Left ventricle myocardium inferior (tissue), 1 donor: ENCODE measurements at regions not wholly inside any gene's neighbourhood (a gene's known extent, or its start where the extent isn't known, plus 50 kb on each side); places are given as distances from the start of the nearest gene placed in this dataset.

ENCODE experiments used
- DNase-seq: peaks from one replicate; pipeline ENCODE4 v3.0.0-alpha.2; 2020
- H3K27ac ChIP-seq: fragments of 200-600 bp; replicated peaks from 2 replicates; pipeline ENCODE4 v1.8.0; 2021
- H3K27me3 ChIP-seq: fragments of 200-600 bp; 2 replicates; pipeline ENCODE4 v1.8.0; 2021; ENCODE audit warnings: low read depth
- H3K36me3 ChIP-seq: fragments of 200-600 bp; 2 replicates; pipeline ENCODE4 v1.8.0; 2021
- H3K4me1 ChIP-seq: fragments of 200-600 bp; 2 replicates; pipeline ENCODE4 v1.8.0; 2021
- H3K4me3 ChIP-seq: fragments of 200-600 bp; 2 replicates; pipeline ENCODE4 v1.8.0; 2021; ENCODE audit warnings: mild to moderate bottlenecking, moderate library complexity
- H3K9me3 ChIP-seq: fragments of 200-600 bp; replicated peaks from 2 replicates; pipeline ENCODE4 v1.8.0; 2021
- intact Hi-C: fragments of 100-400 bp; cut with micrococcal nuclease; formaldehyde crosslinking; loops from one replicate; pipeline ENCODE4 v1.11.0; 2022
- TF ChIP-seq, protein P1 (sequence below): fragments of 200-600 bp; IDR thresholded peaks from 2 replicates; pipeline ENCODE4 v1.8.0; 2021; ENCODE audit warnings: antibody characterized with exemption, mild to moderate bottlenecking, borderline replicate concordance
- donor health status: DM: no; HTN: yes; CAD: no; lungs with severe emphysema.

DNA sequence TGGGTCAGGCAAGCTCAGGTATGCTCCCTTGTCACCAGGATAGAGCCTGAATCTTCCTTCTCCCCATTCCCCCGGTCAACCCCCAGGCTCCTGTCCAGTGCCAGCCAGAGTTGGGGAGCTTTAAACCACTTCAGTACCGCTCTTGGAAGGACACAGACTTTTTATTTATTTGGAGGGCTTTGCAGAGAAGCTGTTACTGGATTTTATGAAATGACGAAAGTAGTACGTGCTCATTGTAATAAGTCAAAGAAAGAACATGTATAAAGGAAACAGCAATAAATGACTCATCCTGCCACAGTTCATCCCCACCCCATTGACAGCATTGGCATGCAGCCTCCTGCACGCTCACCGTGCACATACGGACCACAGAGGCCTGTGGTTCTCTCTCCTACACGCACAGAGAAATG lies 230.3 kb downstream of the AUH start:
- Histone ChIP-seq H3K27ac (no peak overlapping the region), H3K36me3 (no peaks in the 10 kb centered on the region), H3K9me3 (no peaks in the 10 kb centered on the region), H3K4me3 (no peak overlapping the region), H3K4me1 (no peaks in the 10 kb centered on the region), H3K27me3 (no peaks in the 10 kb centered on the region)
- intact Hi-C loops, result no loop called here
- TF ChIP-seq, protein P1, sequence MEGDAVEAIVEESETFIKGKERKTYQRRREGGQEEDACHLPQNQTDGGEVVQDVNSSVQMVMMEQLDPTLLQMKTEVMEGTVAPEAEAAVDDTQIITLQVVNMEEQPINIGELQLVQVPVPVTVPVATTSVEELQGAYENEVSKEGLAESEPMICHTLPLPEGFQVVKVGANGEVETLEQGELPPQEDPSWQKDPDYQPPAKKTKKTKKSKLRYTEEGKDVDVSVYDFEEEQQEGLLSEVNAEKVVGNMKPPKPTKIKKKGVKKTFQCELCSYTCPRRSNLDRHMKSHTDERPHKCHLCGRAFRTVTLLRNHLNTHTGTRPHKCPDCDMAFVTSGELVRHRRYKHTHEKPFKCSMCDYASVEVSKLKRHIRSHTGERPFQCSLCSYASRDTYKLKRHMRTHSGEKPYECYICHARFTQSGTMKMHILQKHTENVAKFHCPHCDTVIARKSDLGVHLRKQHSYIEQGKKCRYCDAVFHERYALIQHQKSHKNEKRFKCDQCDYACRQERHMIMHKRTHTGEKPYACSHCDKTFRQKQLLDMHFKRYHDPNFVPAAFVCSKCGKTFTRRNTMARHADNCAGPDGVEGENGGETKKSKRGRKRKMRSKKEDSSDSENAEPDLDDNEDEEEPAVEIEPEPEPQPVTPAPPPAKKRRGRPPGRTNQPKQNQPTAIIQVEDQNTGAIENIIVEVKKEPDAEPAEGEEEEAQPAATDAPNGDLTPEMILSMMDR, result no peak
- no peak for DNase-seq

DNA sequence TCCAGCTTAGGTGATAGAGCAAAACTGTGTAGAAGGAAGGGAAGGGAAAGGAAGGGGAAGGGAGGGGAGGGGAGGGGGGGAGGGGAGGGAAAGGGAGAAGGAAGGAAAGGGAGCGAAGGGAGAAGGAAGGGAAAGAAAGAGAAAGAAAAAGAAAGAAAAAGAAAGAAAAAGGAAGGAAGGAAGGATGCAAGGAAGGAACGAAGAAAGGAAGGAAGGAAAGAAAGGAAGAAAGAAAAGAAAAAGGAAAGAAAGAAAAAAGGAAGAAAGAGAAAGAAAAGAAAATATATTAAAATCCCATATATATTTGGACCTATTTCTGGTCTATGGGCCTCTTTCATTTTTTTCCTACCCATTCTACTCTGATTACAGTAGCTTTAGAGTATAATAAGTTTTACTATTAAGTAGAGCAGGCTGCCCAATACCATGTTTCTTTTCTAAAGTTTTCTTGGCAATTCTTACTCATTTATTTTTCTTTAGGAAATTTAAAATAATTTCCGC lies 229.1 kb downstream of the AUH start:
- H3K27ac ChIP-seq, result no peak overlapping the region
- H3K9me3 ChIP-seq, result no peaks in the 10 kb centered on the region
- H3K4me1 ChIP-seq, result no peaks in the 10 kb centered on the region
- H3K4me3 ChIP-seq, result no peak overlapping the region
- TF ChIP-seq, protein P1, result no peak
- no peaks in the 10 kb centered on the region for H3K27me3 ChIP-seq
- DNase-seq, result no peak
- intact Hi-C loops, result no loop called here
- no peaks in the 10 kb centered on the region for H3K36me3 ChIP-seq

DNA sequence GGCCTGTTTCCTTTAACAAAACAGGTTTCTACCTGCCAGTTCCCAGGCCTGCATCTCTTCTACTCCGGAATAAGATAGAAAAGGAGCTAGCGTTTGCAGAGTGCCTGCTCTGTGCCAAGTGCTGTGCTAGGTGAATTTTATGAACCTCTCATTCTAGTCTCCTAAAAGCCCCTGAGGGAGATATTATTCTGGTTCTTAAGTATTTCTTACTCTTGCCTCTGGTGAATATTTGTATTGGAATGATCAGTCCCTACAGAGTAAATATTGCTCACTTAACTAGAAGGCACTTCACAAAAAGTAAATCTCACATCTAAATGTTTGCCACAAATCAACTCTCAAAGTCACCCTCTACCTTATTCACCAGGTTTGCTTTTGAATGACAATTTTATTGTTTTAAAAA lies 227.1 kb downstream of the AUH start:
- no peaks in the 10 kb centered on the region for H3K27me3 ChIP-seq
- intact Hi-C loops, result no loop called here
- H3K4me3 ChIP-seq, result no peak overlapping the region
- H3K27ac ChIP-seq, result no peak overlapping the region
- DNase-seq, result no peak
- H3K36me3 ChIP-seq, result no peaks in the 10 kb centered on the region
- H3K4me1 ChIP-seq, result no peaks in the 10 kb centered on the region
- TF ChIP-seq, protein P1, result no peak
- no peaks in the 10 kb centered on the region for H3K9me3 ChIP-seq

DNA sequence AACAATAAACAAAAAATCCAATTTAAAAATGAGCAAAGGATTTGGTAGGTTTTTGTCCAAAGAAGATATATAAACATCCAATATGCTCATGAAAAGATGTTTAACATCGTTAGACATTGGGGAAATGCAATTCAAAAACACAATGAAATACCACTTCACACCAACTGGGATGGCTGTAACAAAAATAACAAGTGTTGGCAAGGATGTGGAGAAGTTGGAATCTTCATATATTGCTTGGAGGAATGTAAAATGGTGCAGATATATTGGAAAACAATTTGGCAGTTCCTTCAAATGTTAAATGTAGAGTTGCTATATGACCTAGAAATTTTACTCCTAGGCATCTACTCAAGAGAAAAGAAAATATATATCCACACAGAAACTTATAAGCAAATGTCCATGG lies 224.3 kb downstream of the AUH start:
- Histone ChIP-seq H3K27me3 (no peaks in the 10 kb centered on the region), H3K36me3 (no peaks in the 10 kb centered on the region), H3K4me3 (no peak overlapping the region), H3K27ac (no peak overlapping the region), H3K4me1 (peaks cover 9% of the 10 kb centered on the region), H3K9me3 (no peaks in the 10 kb centered on the region)
- intact Hi-C loops, result no loop called here
- DNase-seq, result no peak
- TF ChIP-seq, protein P1, result no peak

DNA sequence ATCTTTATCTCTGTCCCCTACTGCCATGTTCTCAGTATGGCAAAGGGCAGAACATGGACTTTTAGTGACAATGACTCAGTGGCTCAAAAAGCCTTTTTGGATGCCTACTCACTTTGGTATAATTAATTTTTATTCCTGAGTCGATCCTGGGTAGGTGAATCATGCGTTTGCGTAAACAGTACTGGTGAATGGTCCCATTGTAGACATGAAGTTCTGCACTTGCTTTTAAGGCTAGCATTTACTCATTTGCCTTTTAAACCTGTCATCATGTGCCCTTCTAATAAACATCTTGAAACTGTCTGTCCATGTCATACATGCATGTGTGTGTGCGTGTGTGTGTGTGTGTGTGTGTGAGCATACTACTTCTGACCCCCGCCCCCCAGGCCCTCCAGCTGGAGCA lies 223.0 kb downstream of the AUH start:
- Histone ChIP-seq H3K9me3 (no peaks in the 10 kb centered on the region), H3K4me3 (no peak overlapping the region), H3K36me3 (no peaks in the 10 kb centered on the region), H3K27ac (no peak overlapping the region), H3K4me1 (peaks cover 9% of the 10 kb centered on the region), H3K27me3 (no peaks in the 10 kb centered on the region)
- DNase-seq, result no peak
- TF ChIP-seq, protein P1, result no peak
- intact Hi-C loops, result no loop called here
